ENCODE measurements at regions not wholly inside any gene's neighbourhood (a gene's known extent, or its start where the extent isn't known, plus 50 kb on each side); places are given as distances from the start of the nearest gene placed in this dataset.
"Not testable (repeated sequence)": the region's sequence is repeated elsewhere in the genome, so short reads cannot be mapped to it uniquely, and the experiment has no call there.

DNA sequence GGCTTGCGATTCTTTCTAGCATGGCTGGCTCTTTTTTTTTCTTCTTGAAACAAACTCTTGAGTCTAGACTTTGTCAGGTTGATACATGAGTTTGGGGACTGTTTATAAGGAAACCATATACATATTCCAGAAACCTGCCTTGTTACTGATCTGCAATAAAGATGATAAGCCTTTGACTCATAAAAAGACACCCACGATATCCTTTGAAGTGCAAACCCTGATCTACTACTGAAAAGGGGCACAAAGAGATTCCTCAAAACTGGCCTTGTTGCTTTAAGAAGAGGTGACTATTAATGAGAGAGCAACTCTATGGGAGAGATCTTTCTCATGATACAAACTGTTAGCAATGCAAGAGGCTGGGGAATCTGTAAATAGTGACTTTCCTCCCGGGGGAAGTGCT, 247.1 kb downstream of the ANKRD30B start:
- DNase-seq: not testable (repeated sequence)

DNA sequence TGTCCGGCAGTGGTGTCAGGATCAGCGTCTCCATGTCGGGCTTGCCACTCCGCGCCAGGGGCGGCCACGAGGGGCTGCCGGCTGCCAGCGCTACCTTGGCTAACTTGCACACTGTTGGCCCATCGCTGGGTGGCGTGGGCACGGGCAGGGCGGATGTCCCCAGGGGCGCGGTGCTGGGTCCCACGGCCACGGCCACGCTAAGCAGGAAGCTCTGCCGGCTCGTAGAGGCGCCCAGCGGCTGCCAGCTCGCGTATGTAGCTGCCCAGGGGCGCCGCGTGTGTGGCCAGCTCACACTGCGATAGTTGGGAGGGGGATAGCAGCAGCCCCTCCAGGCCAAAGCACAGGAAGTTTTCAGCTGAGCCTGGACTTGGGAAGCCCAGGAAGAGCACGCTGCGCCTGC, 249.4 kb downstream of the ANKRD30B start:
- DNase-seq: no peak

DNA sequence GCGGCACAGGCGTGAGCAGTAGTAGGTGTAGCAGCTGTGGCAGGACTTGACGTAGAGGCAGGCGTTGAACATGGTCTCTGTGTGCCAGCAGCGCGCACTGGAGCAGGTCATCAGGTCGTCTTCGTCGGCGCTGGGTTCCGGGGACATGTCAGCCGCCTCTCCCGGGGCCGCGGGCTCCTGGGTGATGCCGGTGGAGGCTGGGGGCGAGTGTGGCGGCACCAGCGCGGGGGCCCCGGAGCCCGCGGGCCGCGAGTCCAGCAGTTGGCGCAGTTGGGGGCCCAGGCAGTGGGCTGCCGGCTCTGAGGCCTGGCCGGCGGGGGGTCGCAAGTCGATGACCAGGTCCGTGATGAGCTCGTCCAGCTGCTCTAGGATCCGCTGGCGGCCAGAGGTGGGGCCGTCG, 249.9 kb downstream of the ANKRD30B start:
- not testable (repeated sequence) for DNase-seq

DNA sequence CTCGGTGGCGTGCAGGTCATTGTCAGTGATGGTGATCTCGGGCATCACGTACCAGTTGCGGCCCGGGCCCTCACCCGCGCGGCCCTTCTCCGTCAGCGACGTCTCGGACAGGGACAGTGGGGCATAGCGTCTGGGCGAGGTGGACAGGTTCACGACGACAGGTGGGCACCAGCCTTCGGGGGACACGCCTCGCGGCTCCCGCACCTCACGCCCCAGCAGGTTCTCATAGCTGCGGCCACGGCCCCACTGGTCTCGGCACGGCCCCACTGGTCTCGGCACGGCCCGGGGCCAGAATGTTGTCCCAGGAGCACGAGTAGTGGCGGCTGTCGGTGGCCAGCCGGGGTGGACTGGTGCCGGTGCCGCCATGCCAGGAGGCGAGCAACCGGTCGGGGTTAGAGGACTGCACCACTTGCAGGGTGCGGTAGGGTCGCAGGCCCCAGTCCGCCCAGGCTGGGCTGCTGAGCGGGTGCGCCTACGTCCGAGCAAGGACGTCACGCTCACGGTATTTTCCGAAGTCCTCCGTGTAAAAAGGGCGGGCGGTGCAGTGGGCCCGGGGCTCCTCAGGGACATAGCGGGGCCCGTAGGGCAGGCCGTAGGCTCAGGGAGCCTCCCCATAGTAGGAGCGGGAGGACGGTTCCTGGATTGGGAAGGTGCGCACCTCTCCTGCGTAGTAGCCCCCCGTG, 250.5 kb downstream of the ANKRD30B start:
- not testable (repeated sequence) for DNase-seq

DNA sequence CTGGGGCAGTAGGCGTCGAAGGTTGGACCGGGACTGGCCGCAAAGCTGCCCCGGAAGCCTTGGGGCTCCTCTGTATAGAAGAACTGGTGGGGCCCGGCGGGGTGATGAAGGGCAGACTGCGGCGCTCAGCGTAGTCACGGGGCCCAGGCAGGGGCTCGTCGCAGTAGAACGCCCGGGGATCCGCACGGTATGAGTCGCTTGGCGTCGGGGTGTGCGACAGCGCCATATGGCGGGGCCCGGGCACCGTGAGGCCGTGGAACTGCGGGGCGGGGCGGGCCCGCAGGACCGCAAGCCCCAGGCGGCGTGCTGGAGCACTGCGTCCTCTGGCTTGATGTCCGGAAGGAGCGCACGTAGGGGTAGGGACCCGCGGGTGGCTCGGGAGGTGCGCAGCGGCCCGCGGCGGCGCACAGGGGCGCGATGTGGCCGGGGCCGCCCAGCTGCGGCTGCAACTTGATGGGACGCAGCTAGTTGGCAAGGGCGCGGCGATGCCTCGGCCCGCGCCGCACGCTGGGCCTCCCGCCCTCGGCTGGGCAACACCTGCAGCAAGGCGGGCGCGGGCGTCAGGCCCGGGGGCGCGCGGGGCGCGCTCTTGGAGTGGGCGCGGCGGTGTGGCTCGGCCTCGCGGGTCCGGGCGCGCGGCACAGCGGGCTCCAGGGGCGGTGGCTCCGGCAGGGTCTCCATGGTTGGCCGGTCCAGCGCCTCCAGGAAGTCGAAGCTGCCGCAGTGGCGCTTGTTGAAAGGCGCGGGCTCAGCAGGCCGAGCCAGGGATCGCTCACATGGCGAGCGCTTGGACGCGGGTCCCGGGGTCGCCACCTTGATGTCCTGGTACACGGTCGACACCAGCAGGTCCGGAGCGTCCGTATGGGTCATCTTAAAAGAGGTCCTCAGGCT, 251.4 kb downstream of the ANKRD30B start:
- no peak for DNase-seq

DNA sequence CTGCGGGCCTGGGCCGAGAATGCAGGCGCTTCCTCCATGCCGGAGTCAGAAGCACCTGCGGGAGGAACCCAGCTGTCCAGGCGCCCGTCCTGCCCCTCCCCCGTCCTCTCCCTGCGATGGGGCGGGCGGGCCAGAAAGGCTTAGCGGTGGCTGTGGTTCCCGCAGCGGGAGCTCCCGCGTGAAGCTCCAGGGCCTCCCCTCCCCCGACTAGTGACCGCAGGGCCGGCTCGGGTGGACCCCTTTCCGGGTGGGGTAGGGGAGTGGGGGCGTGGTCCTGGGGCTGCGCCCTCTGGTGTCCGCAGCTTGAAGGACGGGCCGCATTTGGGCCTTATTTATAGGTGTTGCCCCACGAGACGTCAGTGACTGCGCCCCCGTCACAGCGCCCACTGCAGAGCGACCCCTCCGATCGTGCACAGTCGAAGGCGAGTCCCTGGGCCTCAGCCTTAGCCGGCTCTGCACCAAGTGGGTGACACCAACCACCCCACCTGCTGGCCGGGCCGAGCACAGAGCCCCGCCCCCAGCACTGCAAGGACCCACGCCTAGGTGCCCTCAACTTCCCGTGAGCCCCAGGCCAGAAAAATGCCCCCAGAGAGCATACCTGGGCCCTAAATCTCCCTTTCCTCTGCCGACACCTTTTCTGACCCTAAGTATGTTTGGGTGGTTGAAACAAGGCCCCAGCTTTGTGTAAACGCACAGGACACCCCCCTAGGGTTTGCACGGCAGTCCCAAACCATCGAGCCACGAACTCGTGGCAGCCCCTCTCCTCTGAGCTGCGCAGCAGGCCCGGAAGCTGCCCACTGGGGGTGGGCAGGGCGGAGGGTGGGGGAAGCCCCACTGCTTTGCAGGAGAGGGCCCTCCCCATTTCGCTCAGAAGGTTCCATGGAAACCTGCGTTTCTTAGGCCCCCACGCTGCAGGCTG, 252.4 kb downstream of the ANKRD30B start:
- DNase-seq: not testable (repeated sequence)

DNA sequence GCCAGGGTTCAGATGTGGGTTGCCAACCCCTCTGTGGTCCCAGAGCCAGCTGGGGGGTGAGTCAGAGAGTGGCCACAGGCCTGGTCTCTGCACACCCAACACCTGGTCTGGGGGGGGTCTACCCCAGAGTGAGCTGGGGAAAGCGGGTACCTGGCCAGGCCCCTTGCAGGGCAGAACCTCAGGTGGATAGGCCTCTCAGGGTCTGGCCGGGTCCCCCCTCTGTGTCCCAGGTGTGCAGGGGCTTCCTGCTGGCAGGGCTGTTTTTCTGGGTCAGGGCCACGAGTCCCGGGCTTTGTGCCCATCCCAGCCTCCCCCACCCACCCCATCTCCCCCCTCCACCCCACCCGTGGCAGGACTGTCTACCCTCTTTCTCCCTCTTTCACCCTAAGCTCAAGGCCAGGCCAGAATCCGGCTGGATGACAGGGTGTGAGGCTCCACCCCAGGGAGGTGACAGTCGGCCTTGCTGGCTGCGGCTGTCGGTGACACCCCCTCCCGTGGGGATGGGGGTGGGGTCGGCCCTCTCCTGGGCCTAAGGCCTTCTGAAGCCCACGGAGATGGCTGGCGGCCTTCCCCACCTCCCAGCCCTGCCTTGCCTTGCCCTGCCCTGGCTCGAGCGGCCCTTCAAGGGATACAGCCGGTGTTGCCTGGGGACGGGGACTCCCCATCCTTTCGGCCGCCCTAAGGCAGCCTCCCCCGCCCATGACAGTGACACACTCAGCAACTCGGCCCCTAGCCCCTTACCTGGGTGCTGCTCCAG, 253.2 kb downstream of the ANKRD30B start:
- not testable (repeated sequence) for DNase-seq

DNA sequence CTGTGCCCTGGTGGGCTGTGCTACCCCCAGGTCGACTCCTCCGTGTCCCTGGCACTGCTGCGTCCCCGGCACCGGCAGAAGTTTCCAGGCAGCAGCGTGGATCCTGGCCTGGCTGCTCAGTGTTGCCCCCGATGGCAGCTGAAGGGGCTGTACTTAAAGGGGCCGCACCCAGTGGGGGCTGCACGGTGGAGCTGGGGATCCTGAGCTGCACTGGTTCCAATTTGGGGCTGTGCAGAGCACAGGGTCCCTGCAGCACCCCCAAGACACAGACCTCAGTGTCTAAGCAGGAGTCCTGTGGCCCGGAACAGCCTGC, 253.8 kb downstream of the ANKRD30B start:
- not testable (repeated sequence) for DNase-seq

DNA sequence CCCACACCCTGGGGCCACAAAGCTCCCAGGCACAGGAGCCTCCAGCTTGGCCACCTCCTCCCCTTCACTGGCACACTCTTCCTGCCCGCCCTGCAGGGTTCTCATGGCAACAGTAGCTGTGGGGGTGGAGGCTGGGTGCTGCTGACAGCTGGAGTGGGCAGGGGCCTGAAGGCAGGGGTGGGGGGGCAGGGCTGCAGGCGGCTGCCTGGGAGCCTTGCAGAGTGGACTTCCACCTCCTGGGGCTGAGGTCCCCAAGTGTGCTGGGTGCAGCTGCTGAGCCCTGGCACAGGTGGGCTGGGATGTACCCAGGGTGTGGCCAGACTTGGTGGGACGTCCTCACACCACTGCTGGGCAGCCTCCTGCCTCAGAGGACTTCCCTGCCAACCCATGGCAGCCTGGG, 254.8 kb downstream of the ANKRD30B start:
- not testable (repeated sequence) for DNase-seq

DNA sequence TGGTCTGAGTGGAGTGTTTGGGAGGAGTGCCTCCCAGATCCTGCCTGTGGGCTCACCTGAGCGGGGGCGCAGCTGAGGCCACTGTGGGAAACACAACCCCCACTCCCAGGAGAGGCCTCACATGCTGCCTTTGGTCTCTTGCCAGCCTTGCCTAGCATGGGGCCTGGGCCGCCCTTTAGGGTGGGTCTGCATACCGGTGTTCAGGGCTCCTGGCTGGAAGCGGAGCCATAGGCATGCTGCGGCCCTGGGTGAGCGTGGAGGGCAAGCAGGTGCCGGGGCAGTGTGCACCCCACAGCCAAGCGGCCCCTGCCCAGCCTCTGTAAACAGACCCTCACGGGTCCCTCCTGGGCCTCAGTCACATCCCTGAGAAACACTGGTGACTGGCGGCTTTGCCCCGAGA, 255.3 kb downstream of the ANKRD30B start:
- DNase-seq: not testable (repeated sequence)

DNA sequence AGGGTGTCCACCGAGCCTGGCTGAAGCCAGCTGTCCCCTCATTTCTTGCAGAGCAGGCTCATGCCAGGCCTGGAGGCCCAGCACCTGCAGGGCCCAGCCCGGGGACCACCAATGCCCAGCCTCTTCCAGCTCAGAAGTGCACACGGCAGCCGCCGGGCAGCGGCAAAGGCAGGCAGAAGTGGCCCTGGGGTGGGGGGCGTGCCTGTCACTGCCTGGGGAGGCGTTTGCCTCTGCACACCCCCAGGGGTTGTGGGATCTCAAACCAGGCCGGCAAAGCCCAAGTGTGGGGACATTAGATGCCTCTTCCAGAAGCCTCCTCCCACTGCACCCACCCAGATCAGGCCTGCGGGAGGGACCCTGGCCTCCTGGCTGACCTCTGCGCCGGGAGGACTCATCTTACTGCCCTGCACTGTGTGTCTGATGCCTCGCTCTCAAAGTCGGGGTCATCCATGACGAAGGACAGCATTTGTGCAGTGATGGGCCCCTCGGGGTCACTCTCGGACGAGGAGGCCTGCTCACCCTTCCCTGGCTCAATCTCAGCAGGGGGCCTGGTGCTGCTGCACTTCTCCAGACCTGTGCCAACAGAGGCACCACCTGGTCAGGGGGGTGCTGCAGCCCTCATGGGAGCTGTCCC, 255.8 kb downstream of the ANKRD30B start:
- not testable (repeated sequence) for DNase-seq

DNA sequence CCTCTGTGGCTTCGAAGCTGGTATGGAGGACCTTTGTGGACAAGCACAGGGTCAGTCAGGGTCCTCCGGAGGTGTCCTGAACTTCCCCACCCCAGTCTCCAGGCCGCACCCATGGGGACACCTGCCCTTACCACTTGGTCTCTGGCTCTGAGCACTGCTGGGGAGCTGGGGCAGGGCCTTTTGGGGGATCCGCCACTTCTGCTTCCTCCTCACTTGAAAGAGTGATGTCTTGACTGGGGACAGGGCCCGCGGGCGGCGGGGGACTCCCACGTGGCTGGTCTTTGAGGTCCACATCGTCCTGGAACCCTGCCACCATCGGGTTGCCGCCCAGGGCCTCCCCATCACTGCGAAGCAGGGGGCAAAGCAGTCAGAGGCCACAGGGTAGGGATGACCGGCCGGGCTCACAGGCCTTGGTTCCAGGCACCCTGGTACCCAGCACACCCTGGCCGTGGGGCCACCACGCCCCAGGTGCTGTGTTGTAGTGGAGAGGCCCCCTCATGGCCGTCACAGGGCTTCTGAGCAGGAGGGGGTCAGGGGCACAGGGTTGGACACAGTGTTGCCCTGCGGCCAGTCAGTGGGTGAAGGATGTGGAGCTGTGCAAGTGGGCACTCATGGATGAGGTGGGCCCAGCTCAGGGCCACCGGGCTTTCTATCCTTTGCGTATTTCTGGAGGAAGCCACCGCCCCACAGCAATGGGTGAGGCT, 256.4 kb downstream of the ANKRD30B start:
- not testable (repeated sequence) for DNase-seq

DNA sequence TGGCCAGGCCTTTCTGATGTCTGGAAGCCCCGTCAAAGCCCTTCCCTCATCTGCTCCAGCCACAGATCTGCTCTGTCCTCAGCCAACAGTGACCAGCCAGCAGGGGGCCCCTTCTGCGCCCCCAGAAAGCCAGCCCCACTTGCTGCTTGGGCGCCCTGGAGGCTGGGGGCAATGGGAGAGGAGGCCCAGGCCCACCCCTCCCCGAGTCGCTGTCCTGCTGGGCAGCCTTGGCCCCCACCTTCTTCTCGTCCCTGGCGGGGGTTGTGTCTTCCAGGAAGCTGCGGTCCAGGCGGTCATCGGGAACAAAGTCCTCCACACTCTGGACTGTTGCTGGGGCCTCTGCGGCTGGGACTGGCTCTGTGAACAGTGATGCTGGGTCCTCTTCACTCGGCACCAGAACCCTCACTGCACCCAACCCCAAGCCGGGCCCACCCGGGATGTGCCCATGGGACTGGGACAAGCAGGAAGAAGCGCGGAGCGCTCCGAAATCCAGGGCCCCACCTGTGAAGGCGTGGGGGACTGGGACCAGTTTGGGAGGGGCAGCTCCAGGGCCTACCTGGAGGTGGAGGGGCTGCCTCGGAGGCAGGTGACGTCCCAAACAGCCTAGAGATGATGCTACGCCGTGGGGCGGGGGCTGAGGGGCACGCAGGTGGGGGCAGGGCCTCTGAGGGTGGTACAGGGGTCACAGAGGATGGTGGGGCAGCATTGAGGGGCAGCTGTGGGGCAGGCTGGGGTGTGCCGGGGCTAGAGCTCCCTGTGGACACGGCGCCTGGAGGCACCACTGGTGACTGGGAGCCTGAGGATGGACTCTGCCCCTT, 257.6 kb downstream of the ANKRD30B start:
- DNase-seq: no peak

DNA sequence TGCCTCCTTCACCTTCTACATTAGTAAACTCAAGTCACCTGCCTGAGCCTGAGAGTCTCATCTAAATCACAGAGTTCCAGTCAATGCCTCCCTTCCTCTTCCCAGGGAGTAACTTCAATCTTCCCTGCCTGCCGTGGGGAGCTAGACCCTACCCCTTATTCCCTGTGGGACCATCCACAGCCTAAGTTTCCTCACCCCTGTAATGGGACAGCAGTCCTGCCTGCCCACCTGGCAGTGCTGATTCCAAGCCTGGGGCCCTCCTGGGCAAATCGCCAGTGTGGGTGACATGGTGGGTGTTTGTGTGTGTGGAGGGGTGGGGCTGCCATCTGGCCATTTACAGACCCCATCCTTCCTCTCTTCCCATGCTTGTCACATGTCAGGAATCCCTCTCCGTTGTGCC, 258.6 kb downstream of the ANKRD30B start:
- DNase-seq: not testable (repeated sequence)

DNA sequence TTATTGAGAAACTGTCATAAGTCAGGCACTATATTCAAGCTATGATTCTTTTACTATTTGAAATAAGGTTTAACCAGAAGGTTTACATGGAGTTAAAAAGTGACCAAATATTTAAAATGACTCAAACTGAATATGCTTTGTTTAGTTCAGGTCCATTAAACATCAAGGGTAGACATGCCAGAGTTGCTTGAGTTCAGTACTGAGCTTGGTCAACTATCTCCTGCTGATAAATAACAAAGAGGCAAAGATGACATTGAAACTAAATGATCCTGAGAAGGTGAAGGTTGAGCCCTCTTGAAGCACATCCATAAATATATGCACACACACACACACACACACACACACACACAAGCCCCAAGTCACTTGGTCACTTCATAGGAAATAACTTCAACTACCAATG, 278.1 kb downstream of the ANKRD30B start:
- DNase-seq: not testable (repeated sequence)

DNA sequence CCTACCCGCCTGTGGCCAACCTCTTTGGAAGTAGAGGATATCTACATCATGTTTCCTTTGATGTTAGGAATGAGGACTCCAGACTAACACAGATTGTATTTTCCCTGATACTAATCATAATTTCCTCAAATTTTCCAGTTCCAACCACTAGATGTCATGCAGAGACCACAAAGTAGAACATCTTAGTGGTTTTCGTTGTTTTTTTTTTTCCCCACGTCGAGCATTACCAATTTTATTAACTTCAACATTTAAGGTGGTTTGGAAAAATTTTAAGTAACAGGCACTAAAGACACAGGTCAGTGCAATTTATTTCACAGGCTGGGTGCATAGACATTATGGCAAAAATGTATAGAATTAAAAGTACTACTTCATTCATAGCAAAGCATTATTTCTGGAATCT, 280.1 kb downstream of the ANKRD30B start:
- not testable (repeated sequence) for DNase-seq

DNA sequence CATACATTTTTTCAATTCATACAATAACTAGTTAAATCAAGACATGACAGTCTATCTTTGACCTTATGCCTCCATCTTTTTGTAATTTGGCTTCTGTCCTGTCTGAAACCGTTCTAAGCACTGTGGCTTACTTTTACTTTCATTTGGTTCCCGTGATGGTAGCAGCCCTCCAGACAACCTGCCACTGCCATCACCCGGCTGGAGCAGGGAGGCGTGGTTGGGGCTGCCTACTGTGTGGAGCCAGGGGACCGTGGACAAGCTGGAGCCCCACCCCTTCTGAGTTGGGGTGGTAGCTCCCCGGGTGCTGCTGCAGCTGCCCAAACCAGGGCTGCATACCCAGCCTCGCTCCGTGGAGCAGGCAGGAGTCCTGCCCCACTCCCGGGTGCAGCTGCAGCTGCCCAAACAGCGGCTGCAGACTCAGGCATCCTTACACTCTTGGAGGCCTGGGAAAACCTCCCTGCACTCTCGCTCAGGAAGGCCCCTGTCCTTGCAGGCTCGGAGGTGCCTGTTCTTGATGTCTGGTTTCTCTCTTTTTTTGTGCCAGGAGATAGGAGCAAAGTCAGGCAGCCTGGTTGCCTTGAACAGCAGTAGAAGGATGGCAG, 312.4 kb downstream of the ANKRD30B start:
- not testable (repeated sequence) for DNase-seq

DNA sequence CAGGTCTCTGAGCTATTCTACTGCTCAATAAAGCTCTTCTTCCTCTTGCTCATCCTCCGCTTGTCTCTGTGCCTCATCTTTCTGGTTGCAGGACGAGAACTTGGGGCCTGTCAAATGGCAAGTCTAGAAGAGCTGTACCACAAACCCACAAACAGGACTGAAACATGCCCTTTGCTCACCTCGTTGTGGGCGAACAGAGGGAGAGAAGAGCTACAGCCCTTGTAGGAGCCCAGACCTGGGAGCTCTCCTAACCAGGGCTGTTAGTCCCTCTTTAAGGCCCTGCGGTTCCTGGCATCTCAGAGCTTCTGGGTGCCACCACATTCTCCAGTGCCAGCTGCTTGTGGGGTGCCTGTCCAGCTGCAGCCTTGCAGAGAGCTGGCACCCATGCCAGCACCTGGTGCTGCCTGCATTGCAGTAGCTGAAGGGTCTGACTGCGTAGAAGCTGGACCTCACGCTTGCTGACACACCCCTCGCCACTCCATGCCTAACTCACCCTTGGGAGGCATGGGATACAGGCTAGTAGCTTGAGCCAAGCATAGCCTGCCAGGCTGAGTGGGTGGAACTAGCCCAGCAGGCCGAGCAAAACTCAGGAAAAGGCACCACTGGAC, 313.4 kb downstream of the ANKRD30B start:
- not testable (repeated sequence) for DNase-seq

DNA sequence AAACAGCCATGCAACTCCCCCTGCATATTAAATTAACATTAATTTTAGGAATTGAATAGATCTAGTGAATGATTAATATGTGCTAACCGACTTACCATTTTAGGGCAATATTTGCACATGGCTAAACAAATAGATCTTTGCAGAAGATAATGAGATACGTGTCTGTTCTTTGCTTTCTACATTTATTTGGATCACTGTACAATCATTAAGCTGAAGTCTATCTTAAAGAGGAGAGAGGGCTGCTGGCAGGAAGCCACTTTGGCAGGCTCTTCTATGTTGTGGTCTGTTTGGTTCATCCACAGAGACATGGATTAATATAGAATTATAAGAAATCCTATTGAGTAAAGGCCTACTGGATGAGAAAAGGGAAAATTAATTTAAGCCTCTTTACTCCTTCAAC, 318.5 kb downstream of the ANKRD30B start:
- DNase-seq: peak; percentile 13

Data from NCI-H774 (cell line).